Peyer's patch (tissue), 4 donors: ENCODE measurements at regions not wholly inside any gene's neighbourhood (a gene's known extent, or its start where the extent isn't known, plus 50 kb on each side); places are given as distances from the start of the nearest gene placed in this dataset.

ENCODE experiments used
- CTCF ChIP-seq, 6 experiments: fragments of 450-650 bp in 4 of 6; fragments of 200-600 bp in 2 of 6; sonication (generic) in 1 of 6; IDR thresholded peaks; one replicate each; pipeline ENCODE4 v1.5.1; 2017 to 2019; ENCODE audit warnings: antibody characterized with exemption in 6 of 6, mild to moderate bottlenecking in 3 of 6, moderate library complexity in 1 of 6
- POLR2A ChIP-seq, 2 donors: fragments of 450-650 bp; IDR thresholded peaks; one replicate each; pipeline ENCODE4 v1.5.1; 2017; ENCODE audit warnings: antibody characterized with exemption in 2 of 2, mild to moderate bottlenecking in 2 of 2, moderate library complexity in 2 of 2

GRCh38 chr22:23503736-23504440, 76.2 kb downstream of the IGLL1 start:
- TF ChIP-seq CTCF (IDR thresholded peaks at IDR 0.05) (no peak), POLR2A (IDR thresholded peaks at IDR 0.05) (no peak)
